Neutrophil (primary cell): ENCODE measurements at regions not wholly inside any gene's neighbourhood (a gene's known extent, or its start where the extent isn't known, plus 50 kb on each side); places are given as distances from the start of the nearest gene placed in this dataset.

Experiments
- H3K27ac ChIP-seq: fragments of 200-600 bp; sonication (generic); 2 replicates; pipeline ENCODE4 v1.5.1; 2016; ENCODE audit warnings: mild to moderate bottlenecking, moderate library complexity
- H3K27me3 ChIP-seq: fragments of 200-600 bp; sonication (generic); 2 replicates; pipeline ENCODE4 v1.6.0; 2016; ENCODE audit warnings: mild to moderate bottlenecking
- H3K36me3 ChIP-seq: fragments of 200-600 bp; sonication (generic); 2 replicates; pipeline ENCODE4 v1.5.1; 2017
- H3K4me1 ChIP-seq, 2 experiments: fragments of 200-600 bp in 1 of 2; sonication (generic) in 1 of 2; 1 replicate in 1 of 2; 2 replicates in 1 of 2; pipeline versions ENCODE4 v1.5.1 to v1.6.1; 2013 to 2016; ENCODE audit warnings: low read depth in 1 of 2, low read length in 1 of 2, mild to moderate bottlenecking in 1 of 2, moderate library complexity in 1 of 2; ENCODE audit not compliant: control insufficient read depth in 1 of 2, insufficient read depth in 1 of 2
- H3K4me3 ChIP-seq, 2 experiments: fragments of 200-600 bp in 1 of 2; sonication (generic) in 1 of 2; 1 replicate in 1 of 2; 2 replicates in 1 of 2; pipeline ENCODE4 v1.5.1; 2013 to 2016; ENCODE audit warnings: low read depth in 1 of 2, low read length in 1 of 2, mild to moderate bottlenecking in 1 of 2, moderate library complexity in 1 of 2
- H3K9me3 ChIP-seq: fragments of 200-600 bp; sonication (generic); 2 replicates; pipeline ENCODE4 v1.5.1; 2016
- TF ChIP-seq, protein P1 (sequence below): fragments of 200-600 bp; sonication (generic); IDR thresholded peaks from 2 replicates; pipeline ENCODE4 v1.5.1; 2016; ENCODE audit warnings: antibody characterized with exemption

DNA sequence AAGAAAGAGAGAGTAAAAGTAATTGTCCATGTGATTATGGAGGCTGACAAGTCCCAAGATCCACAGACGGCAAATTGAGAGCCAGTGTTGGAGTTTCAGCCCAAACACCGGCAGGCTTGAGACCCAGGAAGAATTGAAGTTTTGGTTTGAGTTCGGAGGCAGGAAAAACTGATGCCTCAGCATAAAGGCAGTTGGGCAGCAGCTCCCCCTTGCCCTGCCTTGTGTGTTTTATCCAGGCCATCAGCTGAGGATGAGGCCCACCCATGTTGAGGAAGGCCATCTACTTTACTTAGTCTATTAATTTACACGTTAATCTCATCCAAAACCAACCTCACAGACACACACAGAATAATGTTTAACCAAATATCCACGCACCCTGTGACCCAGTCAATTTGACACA, 64.6 kb upstream of the SERPINE2 start:
- H3K36me3 ChIP-seq: no peaks in the 10 kb centered on the region
- no peaks in the 10 kb centered on the region for H3K27me3 ChIP-seq
- TF ChIP-seq, protein P1, sequence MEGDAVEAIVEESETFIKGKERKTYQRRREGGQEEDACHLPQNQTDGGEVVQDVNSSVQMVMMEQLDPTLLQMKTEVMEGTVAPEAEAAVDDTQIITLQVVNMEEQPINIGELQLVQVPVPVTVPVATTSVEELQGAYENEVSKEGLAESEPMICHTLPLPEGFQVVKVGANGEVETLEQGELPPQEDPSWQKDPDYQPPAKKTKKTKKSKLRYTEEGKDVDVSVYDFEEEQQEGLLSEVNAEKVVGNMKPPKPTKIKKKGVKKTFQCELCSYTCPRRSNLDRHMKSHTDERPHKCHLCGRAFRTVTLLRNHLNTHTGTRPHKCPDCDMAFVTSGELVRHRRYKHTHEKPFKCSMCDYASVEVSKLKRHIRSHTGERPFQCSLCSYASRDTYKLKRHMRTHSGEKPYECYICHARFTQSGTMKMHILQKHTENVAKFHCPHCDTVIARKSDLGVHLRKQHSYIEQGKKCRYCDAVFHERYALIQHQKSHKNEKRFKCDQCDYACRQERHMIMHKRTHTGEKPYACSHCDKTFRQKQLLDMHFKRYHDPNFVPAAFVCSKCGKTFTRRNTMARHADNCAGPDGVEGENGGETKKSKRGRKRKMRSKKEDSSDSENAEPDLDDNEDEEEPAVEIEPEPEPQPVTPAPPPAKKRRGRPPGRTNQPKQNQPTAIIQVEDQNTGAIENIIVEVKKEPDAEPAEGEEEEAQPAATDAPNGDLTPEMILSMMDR: no peak
- no peak overlapping the region for H3K4me3 ChIP-seq
- no peak overlapping the region for H3K27ac ChIP-seq
- no peaks in the 10 kb centered on the region for H3K4me1 ChIP-seq
- no peaks in the 10 kb centered on the region for H3K9me3 ChIP-seq

DNA sequence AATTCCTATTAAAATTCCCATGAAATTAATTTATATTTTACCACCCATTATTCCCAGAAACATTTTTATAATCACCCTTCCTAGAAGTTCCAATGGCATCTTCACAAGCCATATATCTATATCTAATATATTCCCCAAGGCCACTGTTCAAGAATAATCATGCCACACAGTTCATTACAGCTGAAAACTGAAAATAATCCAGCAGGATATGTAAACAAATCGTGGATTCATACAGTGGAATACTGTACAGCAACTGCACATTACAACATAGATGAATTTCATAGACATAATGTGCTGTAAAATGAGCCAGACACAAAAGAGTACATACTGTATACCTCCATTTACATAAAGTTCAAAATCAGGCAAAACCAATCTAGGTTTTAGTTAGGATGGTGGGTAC, 63.9 kb upstream of the SERPINE2 start:
- H3K27me3 ChIP-seq: no peaks in the 10 kb centered on the region
- no peaks in the 10 kb centered on the region for H3K36me3 ChIP-seq
- H3K9me3 ChIP-seq: no peaks in the 10 kb centered on the region
- no peaks in the 10 kb centered on the region for H3K4me1 ChIP-seq
- TF ChIP-seq, protein P1: no peak
- no peak overlapping the region for H3K27ac ChIP-seq
- no peak overlapping the region for H3K4me3 ChIP-seq

DNA sequence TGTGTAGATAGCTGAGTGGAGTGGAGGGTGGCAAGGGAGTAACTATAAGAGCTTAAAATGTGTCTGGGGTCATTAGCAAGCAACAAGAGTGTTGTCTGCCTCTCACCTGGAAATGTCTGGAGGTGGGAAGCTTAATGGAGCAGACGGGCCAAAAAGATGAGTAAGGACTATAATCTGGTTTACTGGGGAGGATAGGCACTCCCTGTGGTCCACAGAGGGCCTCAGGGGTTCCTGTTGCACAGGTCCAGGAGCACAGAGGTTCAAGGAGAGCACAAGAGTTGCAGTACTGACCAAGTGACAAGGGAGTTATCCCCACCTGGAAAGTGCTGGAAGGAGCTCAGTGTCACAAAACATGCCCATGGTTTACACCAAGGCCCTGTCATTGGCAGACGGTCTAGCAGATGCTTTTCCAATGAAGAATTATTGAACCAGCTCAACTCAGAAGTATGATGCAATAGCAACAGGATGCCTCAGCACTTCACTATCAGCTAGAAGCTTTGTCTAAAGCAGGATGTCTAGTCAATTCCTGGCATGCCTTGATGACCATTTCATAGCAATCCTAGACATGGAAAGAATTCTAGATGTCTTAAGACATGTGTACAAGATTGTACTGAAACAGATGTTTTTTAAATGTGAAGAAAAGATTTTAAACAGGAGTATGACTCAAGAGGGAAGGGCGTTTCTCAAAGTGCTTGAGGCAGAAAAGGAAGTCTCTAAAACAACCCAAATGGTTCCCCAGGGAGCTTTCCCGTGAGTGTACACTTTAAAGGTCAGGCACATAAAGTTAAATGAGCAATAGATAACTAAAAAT, 62.9 kb upstream of the SERPINE2 start:
- no peak overlapping the region for H3K27ac ChIP-seq
- H3K4me3 ChIP-seq: no peak overlapping the region
- H3K36me3 ChIP-seq: no peaks in the 10 kb centered on the region
- TF ChIP-seq, protein P1: no peak
- H3K9me3 ChIP-seq: no peaks in the 10 kb centered on the region
- H3K27me3 ChIP-seq: no peaks in the 10 kb centered on the region
- H3K4me1 ChIP-seq: no peaks in the 10 kb centered on the region

DNA sequence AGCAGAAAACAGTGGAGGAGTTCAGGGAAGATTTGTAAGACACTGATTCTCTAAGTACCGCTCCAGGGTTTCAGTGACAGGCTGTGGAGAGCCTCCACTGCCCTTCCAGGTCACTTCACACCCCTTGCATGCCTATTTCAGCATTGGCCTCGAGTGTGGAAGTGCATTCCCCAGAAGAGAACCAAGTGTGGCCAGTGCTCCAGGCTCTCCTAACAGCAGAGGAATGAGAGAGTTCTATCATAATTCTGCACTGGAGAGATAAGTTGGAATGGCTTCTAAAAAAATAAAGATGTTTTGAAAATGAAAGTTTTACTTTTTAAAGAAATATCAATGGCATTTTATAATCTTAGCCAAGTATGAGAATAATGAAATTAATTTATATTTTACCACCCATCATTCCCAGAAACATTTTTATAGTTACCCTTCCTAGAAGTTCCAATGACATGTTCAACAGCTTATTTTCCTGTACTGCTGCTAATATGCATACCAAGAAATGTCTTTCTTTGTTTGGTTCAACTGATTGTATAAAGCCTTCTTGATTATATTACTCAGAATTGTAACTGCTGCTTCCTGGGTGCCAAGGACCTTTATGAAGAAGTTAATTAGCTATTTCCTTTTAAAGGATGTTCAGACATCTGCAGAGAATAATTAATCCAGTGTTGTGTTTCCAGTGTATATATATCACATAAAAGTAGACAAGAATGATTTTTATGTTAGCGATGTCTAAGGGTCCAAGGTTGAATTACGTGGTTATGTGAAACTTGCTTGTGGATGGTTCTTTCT, 61.0 kb upstream of the SERPINE2 start:
- Histone ChIP-seq H3K9me3 (no peaks in the 10 kb centered on the region), H3K36me3 (no peaks in the 10 kb centered on the region), H3K27me3 (no peaks in the 10 kb centered on the region), H3K4me1 (no peaks in the 10 kb centered on the region), H3K4me3 (no peak overlapping the region), H3K27ac (no peak overlapping the region)
- TF ChIP-seq, protein P1: no peak

DNA sequence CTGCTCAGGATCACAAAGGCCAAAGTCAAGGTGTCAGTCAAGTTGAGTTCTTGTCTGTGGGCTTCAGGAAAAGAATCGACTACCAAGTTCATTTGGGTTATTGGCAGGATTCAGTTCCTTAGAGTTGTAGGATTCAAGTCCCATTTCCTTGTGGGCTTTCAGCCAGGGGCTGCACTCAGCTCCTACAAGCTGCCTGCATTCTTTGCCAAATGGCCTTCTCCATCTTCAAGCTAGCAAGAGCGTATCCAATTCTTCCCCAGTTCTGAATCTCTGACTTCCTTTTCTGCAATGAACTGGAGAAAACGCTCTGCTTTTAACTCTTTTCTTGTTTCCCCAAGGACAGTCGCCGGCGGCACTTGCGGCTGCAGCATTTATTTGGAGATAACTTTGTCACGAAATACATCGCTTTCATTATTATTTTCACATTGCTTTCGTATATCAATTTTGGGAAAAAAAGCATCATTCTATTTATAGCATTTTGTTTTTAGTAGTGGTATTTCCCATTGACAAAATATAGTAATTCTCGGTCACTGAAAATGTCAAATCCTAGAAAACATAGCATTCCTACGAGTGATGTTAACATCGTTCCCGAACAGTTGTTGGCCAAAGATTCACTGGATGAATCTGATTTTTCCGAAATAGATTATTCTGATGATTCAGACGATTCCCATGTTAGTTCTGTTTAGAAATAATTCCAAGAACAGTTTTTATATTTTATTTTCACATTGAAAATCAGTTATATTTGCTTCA, 59.6 kb upstream of the SERPINE2 start:
- no peaks in the 10 kb centered on the region for H3K4me1 ChIP-seq
- H3K27ac ChIP-seq: no peak overlapping the region
- H3K4me3 ChIP-seq: no peak overlapping the region
- no peaks in the 10 kb centered on the region for H3K27me3 ChIP-seq
- H3K36me3 ChIP-seq: no peaks in the 10 kb centered on the region
- TF ChIP-seq, protein P1: no peak
- no peaks in the 10 kb centered on the region for H3K9me3 ChIP-seq
